Gastrocnemius medialis (tissue), 4 donors: ENCODE measurements at regions not wholly inside any gene's neighbourhood (a gene's known extent, or its start where the extent isn't known, plus 50 kb on each side); places are given as distances from the start of the nearest gene placed in this dataset.

Source experiments
- ATAC-seq, 2 donors: fragments of 150-250 bp; one replicate each; pipeline ENCODE4 v1.9.1; 2016
- DNase-seq, 2 donors: peaks; one replicate each; pipeline ENCODE4 v3.0.0-alpha.2; 2019
- H3K27ac ChIP-seq, 4 donors: fragments of 200-600 bp; sonication (generic); 1 replicate in 1 of 4; 2 replicates in 3 of 4; pipeline ENCODE4 v1.5.1; 2016 to 2018; ENCODE audit warnings: mild to moderate bottlenecking in 2 of 4, moderate library complexity in 1 of 4
- H3K27me3 ChIP-seq, 3 donors: fragments of 200-600 bp; sonication (generic) in 2 of 3; 1 replicate in 1 of 3; 2 replicates in 2 of 3; pipeline versions ENCODE4 v1.5.1 to v1.6.0; 2016 to 2019; ENCODE audit warnings: mild to moderate bottlenecking in 1 of 3, moderate library complexity in 1 of 3
- H3K36me3 ChIP-seq, 2 donors: fragments of 200-600 bp; sonication (generic) in 1 of 2; one replicate each; pipeline ENCODE4 v1.5.1; 2017 to 2018
- H3K4me1 ChIP-seq, 2 donors: fragments of 200-600 bp; sonication (generic) in 1 of 2; one replicate each; pipeline ENCODE4 v1.5.1; 2016 to 2017; ENCODE audit warnings: mild to moderate bottlenecking in 2 of 2
- H3K4me3 ChIP-seq, 4 donors: fragments of 200-600 bp; sonication (generic) in 3 of 4; 1 replicate in 1 of 4; 2 replicates in 3 of 4; pipeline ENCODE4 v1.5.1; 2016 to 2019; ENCODE audit warnings: mild to moderate bottlenecking in 2 of 4
- H3K9me3 ChIP-seq, 3 donors: fragments of 200-600 bp; sonication (generic) in 2 of 3; 1 replicate in 1 of 3; 2 replicates in 2 of 3; pipeline ENCODE4 v1.5.1; 2016 to 2019
- CTCF ChIP-seq, 5 experiments: fragments of 450-650 bp in 3 of 5; fragments of 200-600 bp in 2 of 5; sonication (generic) in 2 of 5; IDR thresholded peaks in 4 of 5; conservative IDR thresholded peaks in 1 of 5; 1 replicate in 4 of 5; 2 replicates in 1 of 5; pipeline ENCODE4 v1.5.1; 2016 to 2019; ENCODE audit warnings: antibody characterized with exemption in 5 of 5, mild to moderate bottlenecking in 3 of 5, moderate library complexity in 3 of 5
- POLR2A ChIP-seq, 2 donors: fragments of 450-650 bp; IDR thresholded peaks; one replicate each; pipeline ENCODE4 v1.6.1; 2017; ENCODE audit warnings: antibody characterized with exemption in 2 of 2, mild to moderate bottlenecking in 2 of 2, moderate library complexity in 2 of 2
- in situ Hi-C, 4 donors: fragments of 200-750 bp; cut with MboI; loops; one replicate each; pipeline versions ENCODE4 v1.15.0 to v1.8.0; 2017; ENCODE audit warnings: low sequenced_read_pairs in 4 of 4
- intact Hi-C: fragments of 100-400 bp; cut with DNase I; formaldehyde crosslinking; loops from one replicate; pipeline ENCODE4 v1.15.1; 2023; ENCODE audit warnings: low total_unique reads

- Histone ChIP-seq H3K27me3 (no peaks in the 10 kb centered on the region), H3K9me3 (no peaks in the 10 kb centered on the region), H3K36me3 (no peaks in the 10 kb centered on the region), H3K27ac (no peak overlapping the region), H3K4me1 (peaks cover 0 to 11% of the 10 kb centered on the region in 2 donors), H3K4me3 (no peak overlapping the region)
- intact Hi-C loops (loop anchor here (5.0 kb wide), 1 partner anchor 948 kb away; no protein-coding TSS in a partner anchor), in situ Hi-C loops (loop anchor here in 3 of 4 donors (5.0 to 25.0 kb wide), 3 partner anchors 453 to 953 kb away; no protein-coding TSS in a partner anchor)
- no peak for ATAC-seq
- no peak for TF ChIP-seq POLR2A (IDR thresholded peaks at IDR 0.05)
- no peak for TF ChIP-seq CTCF (IDR thresholded peaks at IDR 0.05 in 4 of 5, conservative IDR thresholded peaks at IDR 0.05 in 1 of 5)
- no peak for DNase-seq
Observed at GRCh38 chr13:107208889-107209288, 641.0 kb upstream of the ARGLU1 start.

- intact Hi-C loops: loop anchor here (5.0 kb wide), 1 partner anchor 952 kb away; no protein-coding TSS in a partner anchor
- in situ Hi-C loops: loop anchor here in 3 of 4 donors (5.0 to 25.0 kb wide), 3 partner anchors 457 to 957 kb away; no protein-coding TSS in a partner anchor
- no peak for TF ChIP-seq POLR2A (IDR thresholded peaks at IDR 0.05)
- TF ChIP-seq CTCF (IDR thresholded peaks at IDR 0.05 in 4 of 5, conservative IDR thresholded peaks at IDR 0.05 in 1 of 5): peak; percentile 57 to 90 (median 64)
Observed at GRCh38 chr13:107205318-107206104, 637.6 kb upstream of the ARGLU1 start.

GRCh38 chr13:107203146-107203847 lies 635.4 kb upstream of the ARGLU1 start:
- in situ Hi-C loops (loop anchor here in 2 of 4 donors (25.0 kb wide), 2 partner anchors 459 to 959 kb away; no protein-coding TSS in a partner anchor), intact Hi-C loops (no loop called here)
- Histone ChIP-seq H3K27me3 (no peaks in the 10 kb centered on the region), H3K9me3 (no peaks in the 10 kb centered on the region), H3K4me1 (peaks cover 0 to 7% of the 10 kb centered on the region in 2 donors), H3K27ac (peak overlapping the region; percentile 38 to 68 (median 55)), H3K4me3 (no peak overlapping the region), H3K36me3 (no peaks in the 10 kb centered on the region)
- peak in 2 of 5 experiments; percentile 19 for TF ChIP-seq CTCF (IDR thresholded peaks at IDR 0.05 in 4 of 5, conservative IDR thresholded peaks at IDR 0.05 in 1 of 5)
- TF ChIP-seq POLR2A (IDR thresholded peaks at IDR 0.05): no peak
- ATAC-seq (peak in 1 of 2 donors; percentile 36), DNase-seq (no peak)

More at GRCh38 chr13:107205318-107206104, 637.6 kb upstream of the ARGLU1 start:
- H3K4me1 ChIP-seq: peaks cover 0 to 7% of the 10 kb centered on the region in 2 donors
- H3K4me3 ChIP-seq: no peak overlapping the region
- no peaks in the 10 kb centered on the region for H3K9me3 ChIP-seq
- H3K36me3 ChIP-seq: no peaks in the 10 kb centered on the region
- peak overlapping the region in 1 of 4 donors; percentile 7 for H3K27ac ChIP-seq
- DNase-seq: peak in 1 of 2 donors; percentile 14
- ATAC-seq: peak in 1 of 2 donors; percentile 55
- H3K27me3 ChIP-seq: no peaks in the 10 kb centered on the region

- DNase-seq (no peak), ATAC-seq (peak; percentile 65 to 75)
- TF ChIP-seq CTCF (IDR thresholded peaks at IDR 0.05 in 4 of 5, conservative IDR thresholded peaks at IDR 0.05 in 1 of 5) (no peak), POLR2A (IDR thresholded peaks at IDR 0.05) (no peak)
- no peak overlapping the region for H3K4me3 ChIP-seq
- H3K27me3 ChIP-seq: no peaks in the 10 kb centered on the region
- peaks cover 0 to 7% of the 10 kb centered on the region in 2 donors for H3K4me1 ChIP-seq
- H3K27ac ChIP-seq: peak overlapping the region; percentile 20 to 68 (median 55)
- intact Hi-C loops (no loop called here), in situ Hi-C loops (loop anchor here in 2 of 4 donors (25.0 kb wide), 2 partner anchors 460 to 960 kb away; no protein-coding TSS in a partner anchor)
- no peaks in the 10 kb centered on the region for H3K36me3 ChIP-seq
- H3K9me3 ChIP-seq: no peaks in the 10 kb centered on the region
Observed at GRCh38 chr13:107202371-107203023, 634.6 kb upstream of the ARGLU1 start.
